Transverse colon (tissue), 4 donors: ENCODE measurements at regions not wholly inside any gene's neighbourhood (a gene's known extent, or its start where the extent isn't known, plus 50 kb on each side); places are given as distances from the start of the nearest gene placed in this dataset.
"Not testable (repeated sequence)": the region's sequence is repeated elsewhere in the genome, so short reads cannot be mapped to it uniquely, and the experiment has no call there.

Experiments used
- DNase-seq: peaks from one replicate; pipeline ENCODE4 v3.0.0-alpha.2; 2019
- H3K27ac ChIP-seq, 4 donors: fragments of 200-600 bp; sonication (generic); 2 replicates each; pipeline ENCODE4 v1.5.1; 2016 to 2018; ENCODE audit warnings: inconsistent platforms in 4 of 4
- H3K27me3 ChIP-seq: fragments of 200-600 bp; sonication (generic); 2 replicates; pipeline ENCODE4 v1.5.1; 2017; ENCODE audit warnings: inconsistent platforms
- H3K36me3 ChIP-seq, 4 donors: fragments of 200-600 bp; sonication (generic); 2 replicates each; pipeline ENCODE4 v1.5.1; 2017 to 2019; ENCODE audit warnings: inconsistent platforms in 4 of 4
- H3K4me1 ChIP-seq, 4 donors: fragments of 200-600 bp; sonication (generic); 2 replicates each; pipeline ENCODE4 v1.5.1; 2017 to 2020; ENCODE audit warnings: inconsistent platforms in 4 of 4
- H3K4me3 ChIP-seq, 4 donors: fragments of 200-600 bp; sonication (generic); 1 replicate in 1 of 4; 2 replicates in 3 of 4; pipeline versions ENCODE4 v1.5.1 to v1.6.1; 2017 to 2019; ENCODE audit warnings: inconsistent platforms in 4 of 4
- H3K9me3 ChIP-seq, 2 donors: fragments of 200-600 bp; sonication (generic); 2 replicates each; pipeline ENCODE4 v1.5.1; 2017 to 2019; ENCODE audit warnings: inconsistent platforms in 2 of 2
- EP300 ChIP-seq: sonication (generic); formaldehyde crosslinking; IDR thresholded peaks from one replicate; pipeline ENCODE4 v1.6.1; 2017; ENCODE audit warnings: antibody characterized with exemption, low read depth
- POLR2A ChIP-seq: fragments of 450-650 bp; IDR thresholded peaks from one replicate; pipeline ENCODE4 v1.6.1; 2016; ENCODE audit warnings: antibody characterized with exemption, mild to moderate bottlenecking, moderate library complexity
- POLR2AphosphoS5 ChIP-seq, 3 donors: sonication (generic); formaldehyde crosslinking; IDR thresholded peaks; one replicate each; pipeline ENCODE4 v1.6.1; 2016; ENCODE audit warnings: antibody characterized with exemption in 3 of 3
- WGBS, 2 donors: methylation state at CpG; one replicate each; pipeline ENCODE4 v1.1.5; 2018; ENCODE audit warnings: low coverage in 1 of 2; 5-methylcytosine and 5-hydroxymethylcytosine counted together
- in situ Hi-C, 4 donors: fragments of 200-750 bp; cut with MboI; loops; one replicate each; pipeline versions ENCODE4 v1.15.0 to v1.15.1; 2017; ENCODE audit warnings: low sequenced_read_pairs in 3 of 4, low pct_ligation_motif_present in 1 of 4, low pct_unique_long_range_greater_than_20kb in 1 of 4
- intact Hi-C: fragments of 100-400 bp; cut with DNase I; formaldehyde crosslinking; loops from one replicate; pipeline ENCODE4 v1.15.1; 2023; ENCODE audit warnings: low total_unique reads
- TF ChIP-seq, protein P1 (sequence below), 5 experiments: fragments of 200-600 bp in 3 of 5; fragments of 450-650 bp in 2 of 5; sonication (generic) in 3 of 5; IDR thresholded peaks; 1 replicate in 2 of 5; 2 replicates in 3 of 5; pipeline ENCODE4 v1.5.1; 2016 to 2017; ENCODE audit warnings: antibody characterized with exemption in 5 of 5, inconsistent platforms in 3 of 5, mild to moderate bottlenecking in 2 of 5, moderate library complexity in 1 of 5

DNA sequence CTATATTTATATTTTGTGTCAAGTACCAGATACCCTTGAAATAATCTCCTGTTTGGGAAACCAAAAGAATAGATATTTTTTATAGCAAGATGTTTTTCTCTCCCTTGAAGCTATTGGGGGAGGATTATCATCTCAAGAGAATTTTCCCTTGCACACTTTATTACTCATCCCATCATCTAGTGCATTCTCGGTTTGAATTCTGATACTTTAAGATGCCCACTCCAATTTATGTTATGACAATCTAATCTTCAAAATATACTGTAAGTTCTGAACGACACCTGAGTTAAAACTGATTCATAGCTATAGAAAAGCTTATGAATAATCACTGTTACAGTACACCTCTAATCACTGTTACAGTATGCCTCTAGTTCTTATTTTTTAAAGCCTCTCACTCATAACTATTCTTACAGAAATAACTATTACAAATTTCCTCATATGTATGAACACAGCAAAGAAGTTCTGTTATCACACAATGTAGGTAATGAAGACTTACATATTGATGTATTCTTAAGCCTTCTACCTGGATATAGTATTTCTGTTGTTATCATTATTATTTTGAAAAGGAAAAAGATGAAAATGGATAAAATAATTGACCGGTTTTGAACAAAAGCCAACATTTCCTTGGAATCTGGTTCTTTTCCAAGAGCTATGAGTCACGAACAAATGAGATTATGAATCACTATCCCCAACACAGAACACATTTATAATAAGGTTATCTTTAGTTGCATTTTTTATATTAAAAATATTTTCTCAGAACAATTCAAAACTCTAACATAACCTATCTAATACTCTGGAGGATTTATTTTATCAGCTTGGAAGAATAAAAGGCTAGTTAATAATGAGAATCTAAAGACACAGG is 72.3 kb upstream of the FAM13C start:
- intact Hi-C loops (no loop called here), in situ Hi-C loops (no loop called here)
- DNase-seq = no peak
- 51 to 52% methylated on average over 4 of the region's 4 CpGs for WGBS, 2 donors
- Histone ChIP-seq H3K27ac (no peak overlapping the region), H3K9me3 (no peaks in the 10 kb centered on the region), H3K27me3 (no peaks in the 10 kb centered on the region), H3K4me1 (peaks cover 0 to 3% (median 0%) of the 10 kb centered on the region in 4 donors), H3K36me3 (no peaks in the 10 kb centered on the region), H3K4me3 (no peak overlapping the region)
- TF ChIP-seq EP300 (no peak), POLR2A (no peak), POLR2AphosphoS5 (IDR thresholded peaks at IDR 0.05) (no peak)
- TF ChIP-seq, protein P1, sequence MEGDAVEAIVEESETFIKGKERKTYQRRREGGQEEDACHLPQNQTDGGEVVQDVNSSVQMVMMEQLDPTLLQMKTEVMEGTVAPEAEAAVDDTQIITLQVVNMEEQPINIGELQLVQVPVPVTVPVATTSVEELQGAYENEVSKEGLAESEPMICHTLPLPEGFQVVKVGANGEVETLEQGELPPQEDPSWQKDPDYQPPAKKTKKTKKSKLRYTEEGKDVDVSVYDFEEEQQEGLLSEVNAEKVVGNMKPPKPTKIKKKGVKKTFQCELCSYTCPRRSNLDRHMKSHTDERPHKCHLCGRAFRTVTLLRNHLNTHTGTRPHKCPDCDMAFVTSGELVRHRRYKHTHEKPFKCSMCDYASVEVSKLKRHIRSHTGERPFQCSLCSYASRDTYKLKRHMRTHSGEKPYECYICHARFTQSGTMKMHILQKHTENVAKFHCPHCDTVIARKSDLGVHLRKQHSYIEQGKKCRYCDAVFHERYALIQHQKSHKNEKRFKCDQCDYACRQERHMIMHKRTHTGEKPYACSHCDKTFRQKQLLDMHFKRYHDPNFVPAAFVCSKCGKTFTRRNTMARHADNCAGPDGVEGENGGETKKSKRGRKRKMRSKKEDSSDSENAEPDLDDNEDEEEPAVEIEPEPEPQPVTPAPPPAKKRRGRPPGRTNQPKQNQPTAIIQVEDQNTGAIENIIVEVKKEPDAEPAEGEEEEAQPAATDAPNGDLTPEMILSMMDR (IDR thresholded peaks at IDR 0.05) = no peak

DNA sequence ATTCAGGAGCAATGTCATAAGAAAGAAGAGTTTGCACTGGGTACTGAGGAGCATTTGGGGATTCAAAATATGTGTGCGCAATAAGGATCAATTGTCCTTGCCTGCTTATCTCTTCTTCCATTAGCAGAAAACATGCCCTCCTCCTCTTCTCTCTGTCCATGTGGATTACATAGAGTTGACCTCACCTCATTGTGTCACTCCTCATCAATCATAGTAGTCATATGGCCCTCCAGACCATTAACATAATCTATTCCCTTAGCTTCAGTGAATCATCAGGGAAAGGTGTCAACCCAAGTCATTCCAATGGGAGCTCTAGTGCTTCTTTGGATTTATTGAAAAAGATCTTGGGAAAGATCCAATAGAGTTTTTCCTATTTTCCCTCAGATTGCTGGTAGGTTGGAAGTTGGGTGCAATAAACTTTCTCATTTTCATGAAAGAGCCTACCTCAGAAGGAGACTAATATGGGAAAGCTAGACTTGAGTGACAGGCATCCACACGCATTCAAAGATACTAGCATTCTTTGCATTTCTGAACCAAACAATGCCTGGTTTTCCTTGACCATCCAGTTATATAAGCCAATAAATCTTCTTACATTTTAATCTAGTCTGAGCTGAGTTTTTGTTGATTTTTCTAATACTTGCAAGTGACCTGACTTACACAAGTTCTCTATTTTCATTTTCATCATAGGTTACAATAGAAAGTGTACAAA is 71.5 kb upstream of the FAM13C start:
- intact Hi-C loops (no loop called here), in situ Hi-C loops (no loop called here)
- Histone ChIP-seq H3K27me3 (no peaks in the 10 kb centered on the region), H3K4me3 (no peak overlapping the region), H3K27ac (no peak overlapping the region), H3K36me3 (no peaks in the 10 kb centered on the region), H3K4me1 (peaks cover 0 to 3% (median 0%) of the 10 kb centered on the region in 4 donors), H3K9me3 (no peaks in the 10 kb centered on the region)
- TF ChIP-seq POLR2AphosphoS5 (IDR thresholded peaks at IDR 0.05) (no peak), EP300 (no peak), POLR2A (no peak)
- TF ChIP-seq, protein P1 (IDR thresholded peaks at IDR 0.05) = no peak
- WGBS, 2 donors = 93 to 94% methylated on average over 2 of the region's 2 CpGs
- DNase-seq = no peak

DNA sequence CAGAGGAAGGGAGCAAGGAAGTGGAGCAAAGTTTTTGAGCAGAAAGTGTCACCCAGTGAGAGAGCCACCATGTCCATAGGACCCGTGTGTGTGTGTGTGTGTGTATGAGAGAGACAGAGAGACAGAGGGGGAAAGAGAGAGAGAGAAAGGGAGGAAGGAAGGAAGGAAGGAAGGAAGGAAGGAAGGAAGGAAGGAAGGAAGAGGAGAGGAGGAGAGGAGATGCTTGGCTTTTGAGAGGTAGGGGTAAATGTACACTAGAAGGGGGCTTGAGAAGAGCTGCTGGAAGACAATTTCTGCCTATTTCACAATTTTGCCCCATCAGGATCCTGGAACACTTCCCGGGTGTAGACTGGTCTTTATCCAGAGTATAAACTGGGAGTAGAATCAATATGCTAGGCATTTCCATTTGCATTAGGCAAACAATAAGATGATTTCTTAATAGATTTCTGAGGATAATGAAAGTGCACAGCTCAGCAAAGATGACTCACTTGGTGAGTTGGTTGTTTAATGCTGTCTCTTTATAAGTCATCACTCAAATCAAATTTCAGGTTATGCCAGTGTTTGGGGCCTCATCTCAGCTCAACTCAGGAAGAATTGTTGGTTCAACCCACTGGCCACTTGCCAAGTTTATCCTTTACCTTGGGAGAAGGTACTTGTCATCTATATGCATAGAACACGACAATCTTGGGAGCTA is 70.0 kb upstream of the FAM13C start:
- H3K27me3 ChIP-seq = no peaks in the 10 kb centered on the region
- no peaks in the 10 kb centered on the region for H3K9me3 ChIP-seq
- H3K27ac ChIP-seq = no peak overlapping the region
- H3K36me3 ChIP-seq = no peaks in the 10 kb centered on the region
- intact Hi-C loops (no loop called here), in situ Hi-C loops (no loop called here)
- WGBS, 2 donors = 63 to 73% methylated on average over 2 to 3 of the region's 3 CpGs
- no peak for DNase-seq
- H3K4me3 ChIP-seq = no peak overlapping the region
- TF ChIP-seq POLR2AphosphoS5 (IDR thresholded peaks at IDR 0.05) (no peak), POLR2A (no peak), EP300 (no peak)
- TF ChIP-seq, protein P1 (IDR thresholded peaks at IDR 0.05) = no peak
- H3K4me1 ChIP-seq = peaks cover 0 to 3% (median 0%) of the 10 kb centered on the region in 4 donors

DNA sequence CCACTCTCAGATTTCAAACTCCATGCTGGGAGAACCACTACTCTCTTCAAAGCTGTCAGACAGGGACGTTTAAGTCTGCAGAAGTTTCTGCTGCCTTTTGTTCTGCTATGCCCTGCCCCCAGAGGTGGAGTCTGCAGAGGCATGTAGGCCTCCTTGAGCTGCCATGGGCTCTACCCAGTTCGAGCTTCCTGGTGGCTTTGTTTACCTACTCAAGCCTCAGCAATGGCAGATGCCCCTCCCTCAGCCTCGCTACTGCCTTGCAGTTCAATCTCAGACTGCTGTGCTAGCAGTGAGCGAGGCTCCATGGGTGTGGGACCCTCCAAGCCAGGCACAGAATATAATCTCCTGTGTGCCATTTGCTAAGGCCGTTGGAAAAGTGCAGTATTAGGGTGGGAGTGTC is 51.4 kb upstream of the FAM13C start:
- H3K9me3 ChIP-seq, in situ Hi-C loops, H3K27me3 ChIP-seq, H3K4me3 ChIP-seq, H3K4me1 ChIP-seq, intact Hi-C loops, H3K36me3 ChIP-seq, DNase-seq, H3K27ac ChIP-seq: not testable (repeated sequence)
- 51% methylated on average over 5 of the region's 5 CpGs; no CpG with 5 or more reads in 1 of the 2 donors for WGBS, 2 donors
